Hepatocyte (in vitro differentiated cells): ENCODE measurements at regions not wholly inside any gene's neighbourhood (a gene's known extent, or its start where the extent isn't known, plus 50 kb on each side); places are given as distances from the start of the nearest gene placed in this dataset.
"Not testable (repeated sequence)": the region's sequence is repeated elsewhere in the genome, so short reads cannot be mapped to it uniquely, and the experiment has no call there.

Source experiments
- DNase-seq: peaks from one replicate; pipeline ENCODE4 v3.0.0-alpha.2; 2016; ENCODE audit warnings: low spot score
- H2AFZ ChIP-seq: fragments of 200-600 bp; sonication (generic); 2 replicates; pipeline ENCODE4 v1.6.0; 2016; ENCODE audit warnings: antibody characterized with exemption, mild to moderate bottlenecking
- H3K27ac ChIP-seq: fragments of 200-600 bp; sonication (generic); 2 replicates; pipeline ENCODE4 v1.5.1; 2016; ENCODE audit warnings: mild to moderate bottlenecking
- H3K27me3 ChIP-seq: fragments of 200-600 bp; sonication (generic); 2 replicates; pipeline ENCODE4 v1.6.1; 2016
- H3K36me3 ChIP-seq: fragments of 200-600 bp; sonication (generic); replicated peaks from 2 replicates; pipeline ENCODE4 v1.5.1; 2016; ENCODE audit warnings: low read depth; ENCODE audit not compliant: insufficient read depth
- H3K4me1 ChIP-seq: fragments of 200-600 bp; sonication (generic); 2 replicates; pipeline ENCODE4 v1.5.1; 2016; ENCODE audit warnings: mild to moderate bottlenecking, moderate library complexity; ENCODE audit not compliant: insufficient read depth
- H3K4me2 ChIP-seq: fragments of 200-600 bp; sonication (generic); 2 replicates; pipeline ENCODE4 v1.6.0; 2016
- H3K4me3 ChIP-seq: fragments of 200-600 bp; sonication (generic); 2 replicates; pipeline ENCODE4 v1.5.1; 2016; ENCODE audit warnings: mild to moderate bottlenecking
- H3K79me2 ChIP-seq: fragments of 200-600 bp; sonication (generic); 2 replicates; pipeline ENCODE4 v1.6.0; 2017; ENCODE audit warnings: mild to moderate bottlenecking
- H3K9me2 ChIP-seq: fragments of 200-600 bp; sonication (generic); replicated peaks from 2 replicates; pipeline ENCODE4 v1.6.0; 2017; ENCODE audit warnings: mild to moderate bottlenecking; ENCODE audit not compliant: insufficient read depth
- H3K9me3 ChIP-seq: fragments of 200-600 bp; sonication (generic); 2 replicates; pipeline ENCODE4 v1.5.1; 2016; ENCODE audit warnings: low read depth, mild to moderate bottlenecking
- H4K20me1 ChIP-seq: fragments of 200-600 bp; sonication (generic); 2 replicates; pipeline ENCODE4 v1.6.0; 2016; ENCODE audit warnings: mild to moderate bottlenecking; ENCODE audit not compliant: insufficient read depth, poor library complexity, severe bottlenecking
- EZH2 ChIP-seq: fragments of 200-600 bp; sonication (generic); IDR thresholded peaks from 2 replicates; pipeline ENCODE4 v1.6.1; 2016; ENCODE audit warnings: antibody characterized with exemption, mild to moderate bottlenecking, borderline replicate concordance
- EZH2phosphoT487 ChIP-seq: fragments of 200-600 bp; sonication (generic); IDR thresholded peaks from one replicate; pipeline ENCODE4 v1.6.1; 2018; ENCODE audit warnings: antibody characterized with exemption, mild to moderate bottlenecking, low read depth, moderate library complexity; ENCODE audit not compliant: unreplicated experiment, severe bottlenecking
- WGBS: methylation state at CpG from one replicate; pipeline ENCODE4 v1.1.6; 2016; ENCODE audit warnings: low lambda C conversion rate; ENCODE audit errors: missing lambda C conversion rate; 5-methylcytosine and 5-hydroxymethylcytosine counted together
- TF ChIP-seq, protein P1 (sequence below): fragments of 200-600 bp; sonication (generic); IDR thresholded peaks from 2 replicates; pipeline ENCODE4 v1.5.1; 2016; ENCODE audit warnings: antibody characterized with exemption, mild to moderate bottlenecking; ENCODE audit not compliant: poor library complexity

DNA sequence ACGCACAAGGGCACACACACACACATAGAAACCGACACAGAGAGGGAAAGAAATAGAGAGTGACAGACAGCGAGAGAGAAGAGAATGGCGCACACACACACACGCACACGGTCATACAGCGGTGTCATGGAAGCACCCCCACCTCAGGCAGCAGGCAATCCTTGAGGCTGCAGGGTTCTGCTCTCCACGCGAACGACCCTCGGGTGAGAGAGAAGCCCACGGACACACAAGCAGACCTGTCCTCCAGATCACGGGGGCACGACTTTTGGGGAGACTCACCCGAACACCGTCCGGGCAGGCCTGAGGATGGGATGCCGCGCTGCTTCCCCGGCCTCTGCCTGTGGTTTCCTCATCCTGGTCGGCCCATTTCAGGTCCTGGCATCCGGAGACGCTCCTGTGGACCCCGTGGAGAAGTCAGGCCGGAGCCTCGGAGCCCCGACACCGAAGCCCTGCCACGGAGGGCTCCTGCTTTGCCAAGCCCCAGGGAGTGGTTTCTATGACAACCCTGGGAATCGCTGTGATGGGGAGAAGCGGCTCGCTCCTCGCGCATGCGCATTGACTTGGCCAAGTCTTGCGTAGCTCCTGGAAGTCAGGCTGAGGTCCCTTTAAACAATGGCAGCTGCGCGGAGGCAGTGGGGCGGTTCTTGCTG is 118.2 kb upstream of the KCNJ18 start:
- no peaks in the 10 kb centered on the region for H3K4me1 ChIP-seq

DNA sequence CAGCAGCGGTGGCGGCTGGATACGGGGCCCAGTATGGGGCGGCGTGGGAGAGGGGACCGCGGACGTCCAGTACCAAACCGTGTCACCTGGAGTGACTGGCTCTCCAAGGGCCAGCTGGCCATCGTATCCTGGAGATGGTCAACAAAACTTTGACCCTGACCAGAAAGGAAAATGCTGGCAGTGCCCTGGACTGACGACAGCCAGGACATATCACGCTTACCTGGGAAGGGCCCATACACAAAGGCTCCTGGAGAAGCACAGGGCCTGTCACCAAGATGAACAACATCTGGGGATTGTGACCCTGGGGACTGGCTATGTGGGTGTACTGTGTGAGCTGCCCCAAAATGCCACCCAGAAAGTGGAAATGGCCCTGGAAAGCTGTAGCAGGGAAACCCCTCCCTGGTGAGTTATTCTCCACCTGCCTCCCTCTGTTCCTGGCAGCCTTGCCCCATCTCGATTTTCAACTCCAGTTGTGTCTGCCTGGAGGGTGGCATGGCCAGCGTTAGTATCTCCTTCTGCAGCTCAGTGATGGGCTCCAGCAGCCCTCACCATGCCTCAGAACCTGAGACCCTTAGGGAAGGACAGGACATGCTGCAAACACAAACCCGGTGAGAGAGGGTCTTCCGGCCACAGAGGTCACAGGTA is 117.6 kb upstream of the KCNJ18 start:
- H3K9me3 ChIP-seq, H3K27ac ChIP-seq, H2AFZ ChIP-seq, H3K79me2 ChIP-seq, H3K4me1 ChIP-seq, H3K36me3 ChIP-seq, H3K4me2 ChIP-seq, H3K4me3 ChIP-seq, DNase-seq, H3K27me3 ChIP-seq, H3K9me2 ChIP-seq, H4K20me1 ChIP-seq: not testable (repeated sequence)
- WGBS = 70% methylated on average over 6 of the region's 16 CpGs

More for the DNA sequence above, 118.2 kb upstream of the KCNJ18 start:
- no peak for DNase-seq
- Histone ChIP-seq H3K4me2 (no peak overlapping the region), H3K27me3 (no peaks in the 10 kb centered on the region), H3K4me3 (no peak overlapping the region), H3K36me3 (no peaks in the 10 kb centered on the region), H3K9me3 (no peaks in the 10 kb centered on the region), H2AFZ (no peak overlapping the region), H3K9me2 (no peaks in the 10 kb centered on the region), H4K20me1 (no peaks in the 10 kb centered on the region), H3K79me2 (no peaks in the 10 kb centered on the region), H3K27ac (no peak overlapping the region)
- TF ChIP-seq EZH2phosphoT487 (no peak), EZH2 (no peak)
- TF ChIP-seq, protein P1, sequence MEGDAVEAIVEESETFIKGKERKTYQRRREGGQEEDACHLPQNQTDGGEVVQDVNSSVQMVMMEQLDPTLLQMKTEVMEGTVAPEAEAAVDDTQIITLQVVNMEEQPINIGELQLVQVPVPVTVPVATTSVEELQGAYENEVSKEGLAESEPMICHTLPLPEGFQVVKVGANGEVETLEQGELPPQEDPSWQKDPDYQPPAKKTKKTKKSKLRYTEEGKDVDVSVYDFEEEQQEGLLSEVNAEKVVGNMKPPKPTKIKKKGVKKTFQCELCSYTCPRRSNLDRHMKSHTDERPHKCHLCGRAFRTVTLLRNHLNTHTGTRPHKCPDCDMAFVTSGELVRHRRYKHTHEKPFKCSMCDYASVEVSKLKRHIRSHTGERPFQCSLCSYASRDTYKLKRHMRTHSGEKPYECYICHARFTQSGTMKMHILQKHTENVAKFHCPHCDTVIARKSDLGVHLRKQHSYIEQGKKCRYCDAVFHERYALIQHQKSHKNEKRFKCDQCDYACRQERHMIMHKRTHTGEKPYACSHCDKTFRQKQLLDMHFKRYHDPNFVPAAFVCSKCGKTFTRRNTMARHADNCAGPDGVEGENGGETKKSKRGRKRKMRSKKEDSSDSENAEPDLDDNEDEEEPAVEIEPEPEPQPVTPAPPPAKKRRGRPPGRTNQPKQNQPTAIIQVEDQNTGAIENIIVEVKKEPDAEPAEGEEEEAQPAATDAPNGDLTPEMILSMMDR = no peak
- 91% methylated on average over 35 of the region's 39 CpGs for WGBS

DNA sequence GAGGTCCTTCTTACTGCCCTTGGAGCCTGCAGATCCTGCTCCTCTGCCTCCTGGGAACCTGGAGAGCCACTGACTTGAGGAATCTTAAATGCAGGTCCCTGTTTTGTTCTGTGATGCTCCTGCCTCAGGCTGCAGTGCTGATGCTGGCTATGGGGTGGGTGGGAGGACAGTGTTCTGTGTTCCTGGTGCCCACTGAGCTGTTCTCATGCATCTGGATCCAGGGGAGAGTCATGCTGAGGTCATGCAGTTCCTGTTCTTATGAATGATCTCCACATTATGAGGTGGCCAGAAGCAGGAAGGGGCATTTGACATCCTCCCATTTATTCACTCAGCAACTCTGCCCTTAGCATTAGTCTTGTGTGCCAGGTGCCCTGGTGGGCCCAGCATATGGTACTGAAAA is 113.5 kb upstream of the KCNJ18 start:
- DNase-seq, H3K36me3 ChIP-seq, H3K79me2 ChIP-seq, H2AFZ ChIP-seq, H3K27ac ChIP-seq, H3K4me3 ChIP-seq, H3K9me3 ChIP-seq, H3K4me1 ChIP-seq, H3K27me3 ChIP-seq, H3K9me2 ChIP-seq, H3K4me2 ChIP-seq, H4K20me1 ChIP-seq: not testable (repeated sequence)

DNA sequence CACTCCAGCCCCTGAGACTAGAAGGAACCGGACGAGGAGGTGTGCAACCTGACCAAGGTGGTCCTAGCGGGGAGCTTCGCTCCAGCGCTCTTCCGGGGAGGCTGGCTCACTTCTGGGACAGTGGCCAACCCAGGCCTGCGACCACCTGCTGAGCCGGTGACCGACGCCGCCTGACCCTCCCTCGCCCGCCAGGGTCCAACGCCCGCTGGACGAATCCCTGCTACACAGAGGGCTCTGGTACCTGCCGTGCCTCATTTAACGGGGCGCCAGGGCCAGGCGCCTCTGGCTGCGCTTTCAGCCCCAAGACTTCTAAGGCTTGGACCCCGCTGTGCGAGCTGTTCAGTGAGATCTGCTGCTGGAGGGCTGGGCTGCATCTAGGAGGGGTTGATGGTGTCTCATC is 99.5 kb upstream of the KCNJ18 start:
- H3K36me3 ChIP-seq = no peaks in the 10 kb centered on the region
- H3K4me3 ChIP-seq = no peak overlapping the region
- WGBS = 92% methylated on average over 21 of the region's 23 CpGs
- no peak overlapping the region for H3K4me2 ChIP-seq
- no peaks in the 10 kb centered on the region for H3K9me3 ChIP-seq
- no peak for TF ChIP-seq EZH2
- TF ChIP-seq EZH2phosphoT487 = no peak
- TF ChIP-seq, protein P1 = no peak
- no peak overlapping the region for H3K27ac ChIP-seq
- H4K20me1 ChIP-seq = no peaks in the 10 kb centered on the region
- no peaks in the 10 kb centered on the region for H3K4me1 ChIP-seq
- H3K79me2 ChIP-seq = no peaks in the 10 kb centered on the region
- no peaks in the 10 kb centered on the region for H3K9me2 ChIP-seq
- H3K27me3 ChIP-seq = no peaks in the 10 kb centered on the region
- DNase-seq = no peak
- H2AFZ ChIP-seq = no peak overlapping the region

DNA sequence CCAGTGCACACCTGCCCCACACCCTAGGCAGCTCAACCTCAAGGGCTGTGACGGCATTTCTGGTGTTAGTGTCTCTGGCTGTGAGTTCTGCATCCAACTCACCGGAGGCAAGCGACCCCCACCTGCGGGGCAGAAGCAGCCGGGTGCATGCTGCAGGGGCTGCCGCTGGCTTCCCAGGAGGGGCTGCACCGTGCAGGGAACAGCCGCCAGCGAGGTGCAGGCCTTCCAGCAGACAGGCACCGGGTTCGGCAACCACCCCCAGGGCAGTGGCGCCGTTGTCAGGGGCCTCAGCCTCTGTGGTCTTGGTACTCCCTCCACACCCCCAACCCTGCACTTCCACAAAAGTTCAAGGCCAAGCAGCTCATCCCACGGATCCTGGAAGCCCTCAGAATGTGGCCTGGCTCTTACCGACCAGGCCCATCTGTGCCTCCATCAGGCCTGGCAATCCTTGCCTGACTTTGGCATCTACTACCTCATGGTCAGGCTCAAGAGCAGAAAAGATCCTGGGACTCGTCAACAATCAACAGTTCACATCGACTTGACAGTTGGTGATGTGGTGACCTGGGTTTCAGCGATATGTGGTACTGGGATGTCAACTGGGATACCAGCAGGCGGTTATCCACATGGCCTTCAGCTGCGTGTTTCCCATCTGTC is 98.7 kb upstream of the KCNJ18 start:
- WGBS = 85% methylated on average over 18 of the region's 20 CpGs
- H4K20me1 ChIP-seq, H2AFZ ChIP-seq, H3K27ac ChIP-seq, H3K9me3 ChIP-seq, H3K27me3 ChIP-seq, H3K4me1 ChIP-seq, DNase-seq, H3K4me3 ChIP-seq, H3K4me2 ChIP-seq, H3K79me2 ChIP-seq, H3K9me2 ChIP-seq, H3K36me3 ChIP-seq: not testable (repeated sequence)
